Stimulated activated memory B cell treated with anti-CD40 and anti-IgM and Interleukin-4, amounts not matched to agents 10 μg/mL and 1 μg/mL and 100 μg/mL, for 72 hours (primary cell): ENCODE measurements at regions not wholly inside any gene's neighbourhood (a gene's known extent, or its start where the extent isn't known, plus 50 kb on each side); places are given as distances from the start of the nearest gene placed in this dataset.
A peak's percentile ranks its signal among the peaks of the same experiment; 100 is the strongest.
"Not testable (repeated sequence)": the region's sequence is repeated elsewhere in the genome, so short reads cannot be mapped to it uniquely, and the experiment has no call there.

Experiments used
- ATAC-seq: fragments of 150-1000 bp; cut with Tn5 transposase; 2 replicates; pipeline ENCODE4 v1.10.0; 2021
- H3K27ac Mint-ChIP-seq: one replicate; pipeline ENCODE4 v1.8.0; 2022; ENCODE audit warnings: mild to moderate bottlenecking, mixed read lengths
- H3K27me3 Mint-ChIP-seq: one replicate; pipeline ENCODE4 v1.8.0; 2022; ENCODE audit warnings: mixed read lengths
- H3K36me3 Mint-ChIP-seq: one replicate; pipeline ENCODE4 v1.8.0; 2022; ENCODE audit warnings: mixed read lengths
- H3K4me1 Mint-ChIP-seq: one replicate; pipeline ENCODE4 v1.8.0; 2022; ENCODE audit warnings: mixed read lengths
- H3K4me3 Mint-ChIP-seq: one replicate; pipeline ENCODE4 v1.8.0; 2022; ENCODE audit warnings: mild to moderate bottlenecking, moderate library complexity, mixed read lengths
- H3K9me3 Mint-ChIP-seq: one replicate; pipeline ENCODE4 v1.8.0; 2022; ENCODE audit warnings: mixed read lengths

- Mint-ChIP-seq H3K27ac (peak overlapping the region; percentile 1), H3K27me3 (no peaks in the 10 kb centered on the region), H3K4me1 (no peaks in the 10 kb centered on the region), H3K4me3 (no peak overlapping the region), H3K36me3 (no peaks in the 10 kb centered on the region), H3K9me3 (no peaks in the 10 kb centered on the region)
- ATAC-seq: no peak
Observed at GRCh38 chr3:40939030-40939740, 260.1 kb upstream of the CTNNB1 start.

- ATAC-seq: no peak
- H3K36me3 Mint-ChIP-seq: no peaks in the 10 kb centered on the region
- H3K4me1 Mint-ChIP-seq: no peaks in the 10 kb centered on the region
- no peak overlapping the region for H3K4me3 Mint-ChIP-seq
- H3K27ac Mint-ChIP-seq: no peak overlapping the region
- H3K9me3 Mint-ChIP-seq: no peaks in the 10 kb centered on the region
- H3K27me3 Mint-ChIP-seq: no peaks in the 10 kb centered on the region
Observed at GRCh38 chr3:40939741-40940130, 259.6 kb upstream of the CTNNB1 start.

GRCh38 chr3:40940651-40941050 lies 258.7 kb upstream of the CTNNB1 start:
- Mint-ChIP-seq H3K36me3 (no peaks in the 10 kb centered on the region), H3K4me1 (no peaks in the 10 kb centered on the region), H3K27me3 (no peaks in the 10 kb centered on the region), H3K9me3 (no peaks in the 10 kb centered on the region), H3K4me3 (no peak overlapping the region), H3K27ac (no peak overlapping the region)
- no peak for ATAC-seq

GRCh38 chr3:40947022-40947421 lies 252.3 kb upstream of the CTNNB1 start:
- not testable (repeated sequence) for H3K27ac Mint-ChIP-seq, H3K4me3 Mint-ChIP-seq, H3K9me3 Mint-ChIP-seq, H3K27me3 Mint-ChIP-seq, ATAC-seq, H3K36me3 Mint-ChIP-seq, H3K4me1 Mint-ChIP-seq

- not testable (repeated sequence) for H3K4me1 Mint-ChIP-seq, H3K27ac Mint-ChIP-seq, H3K4me3 Mint-ChIP-seq, H3K36me3 Mint-ChIP-seq, H3K27me3 Mint-ChIP-seq, ATAC-seq
- peaks cover 11% of the 10 kb centered on the region for H3K9me3 Mint-ChIP-seq
Observed at GRCh38 chr3:40949347-40949746, 250.0 kb upstream of the CTNNB1 start.

GRCh38 chr3:40951636-40952035 lies 247.7 kb upstream of the CTNNB1 start:
- H3K4me1 Mint-ChIP-seq: no peaks in the 10 kb centered on the region
- H3K4me3 Mint-ChIP-seq: no peak overlapping the region
- peaks cover 7% of the 10 kb centered on the region for H3K9me3 Mint-ChIP-seq
- no peaks in the 10 kb centered on the region for H3K36me3 Mint-ChIP-seq
- no peak for ATAC-seq
- H3K27me3 Mint-ChIP-seq: no peaks in the 10 kb centered on the region
- H3K27ac Mint-ChIP-seq: no peak overlapping the region

GRCh38 chr3:40961104-40961857 lies 238.0 kb upstream of the CTNNB1 start:
- peak overlapping the region; percentile 69 for H3K27ac Mint-ChIP-seq
- H3K4me1 Mint-ChIP-seq: peaks cover 15% of the 10 kb centered on the region
- H3K27me3 Mint-ChIP-seq: no peaks in the 10 kb centered on the region
- peaks cover 13% of the 10 kb centered on the region for H3K9me3 Mint-ChIP-seq
- ATAC-seq: peak; percentile 64
- H3K4me3 Mint-ChIP-seq: peak overlapping the region; percentile 11
- H3K36me3 Mint-ChIP-seq: peaks cover 10% of the 10 kb centered on the region

- Mint-ChIP-seq H3K4me1 (peaks cover 20% of the 10 kb centered on the region), H3K36me3 (peaks cover 10% of the 10 kb centered on the region), H3K9me3 (peaks cover 10% of the 10 kb centered on the region), H3K27ac (no peak overlapping the region), H3K4me3 (no peak overlapping the region), H3K27me3 (no peaks in the 10 kb centered on the region)
- no peak for ATAC-seq
Observed at GRCh38 chr3:40962721-40963120, 236.6 kb upstream of the CTNNB1 start.

GRCh38 chr3:40968666-40969065 lies 230.6 kb upstream of the CTNNB1 start:
- peaks cover 15% of the 10 kb centered on the region for H3K36me3 Mint-ChIP-seq
- no peaks in the 10 kb centered on the region for H3K27me3 Mint-ChIP-seq
- ATAC-seq: no peak
- peaks cover 2% of the 10 kb centered on the region for H3K9me3 Mint-ChIP-seq
- H3K4me1 Mint-ChIP-seq: peaks cover 64% of the 10 kb centered on the region
- H3K4me3 Mint-ChIP-seq: no peak overlapping the region
- H3K27ac Mint-ChIP-seq: peak overlapping the region; percentile 92

GRCh38 chr3:40969341-40969740 lies 230.0 kb upstream of the CTNNB1 start:
- Mint-ChIP-seq H3K4me1 (peaks cover 71% of the 10 kb centered on the region), H3K9me3 (peaks cover 3% of the 10 kb centered on the region), H3K36me3 (peaks cover 8% of the 10 kb centered on the region), H3K4me3 (no peak overlapping the region), H3K27ac (peak overlapping the region; percentile 92), H3K27me3 (no peaks in the 10 kb centered on the region)
- ATAC-seq: no peak

GRCh38 chr3:40969756-40970466 lies 229.4 kb upstream of the CTNNB1 start:
- ATAC-seq: no peak
- no peak overlapping the region for H3K4me3 Mint-ChIP-seq
- peaks cover 71% of the 10 kb centered on the region for H3K4me1 Mint-ChIP-seq
- peak overlapping the region; percentile 92 for H3K27ac Mint-ChIP-seq
- no peaks in the 10 kb centered on the region for H3K27me3 Mint-ChIP-seq
- peaks cover 5% of the 10 kb centered on the region for H3K36me3 Mint-ChIP-seq
- H3K9me3 Mint-ChIP-seq: peaks cover 3% of the 10 kb centered on the region

- Mint-ChIP-seq H3K4me3 (peak overlapping the region; percentile 60), H3K9me3 (peaks cover 3% of the 10 kb centered on the region), H3K27ac (peak overlapping the region; percentile 92), H3K27me3 (no peaks in the 10 kb centered on the region), H3K4me1 (peaks cover 77% of the 10 kb centered on the region), H3K36me3 (peaks cover 5% of the 10 kb centered on the region)
- peak; percentile 96 for ATAC-seq
Observed at GRCh38 chr3:40971191-40972168, 227.8 kb upstream of the CTNNB1 start.

- peak overlapping the region; percentile 47 for H3K4me3 Mint-ChIP-seq
- no peaks in the 10 kb centered on the region for H3K27me3 Mint-ChIP-seq
- H3K4me1 Mint-ChIP-seq: peaks cover 75% of the 10 kb centered on the region
- peaks cover 3% of the 10 kb centered on the region for H3K9me3 Mint-ChIP-seq
- no peak for ATAC-seq
- H3K27ac Mint-ChIP-seq: peak overlapping the region; percentile 92
- H3K36me3 Mint-ChIP-seq: peaks cover 5% of the 10 kb centered on the region
Observed at GRCh38 chr3:40972350-40972749, 227.0 kb upstream of the CTNNB1 start.

- peaks cover 67% of the 10 kb centered on the region for H3K4me1 Mint-ChIP-seq
- no peak overlapping the region for H3K4me3 Mint-ChIP-seq
- peaks cover 5% of the 10 kb centered on the region for H3K36me3 Mint-ChIP-seq
- H3K9me3 Mint-ChIP-seq: peaks cover 3% of the 10 kb centered on the region
- ATAC-seq: no peak
- H3K27me3 Mint-ChIP-seq: no peaks in the 10 kb centered on the region
- peak overlapping the region; percentile 92 for H3K27ac Mint-ChIP-seq
Observed at GRCh38 chr3:40973141-40973540, 226.2 kb upstream of the CTNNB1 start.
